ENCODE measurements at regions not wholly inside any gene's neighbourhood (a gene's known extent, or its start where the extent isn't known, plus 50 kb on each side); places are given as distances from the start of the nearest gene placed in this dataset.

- Mint-ChIP-seq H3K27me3 (ENCODE audit: insufficient read depth) (peaks cover 6% of the 10 kb centered on the region), H3K4me1 (no peaks in the 10 kb centered on the region), H3K36me3 (ENCODE audit: low read depth) (no peaks in the 10 kb centered on the region), H3K4me3 (no peak overlapping the region), H3K27ac (no peak overlapping the region), H3K9me3 (no peaks in the 10 kb centered on the region)
- H3K27me3 ChIP-seq (ENCODE audit: control insufficient read depth, insufficient read depth, low read length, poor library complexity, severe bottlenecking) = no peaks in the 10 kb centered on the region
- H3K27ac ChIP-seq (ENCODE audit: low read depth, low read length) = no peak overlapping the region
- no peak overlapping the region for H3K4me3 ChIP-seq (ENCODE audit: low read length)
- H3K36me3 ChIP-seq (ENCODE audit: control insufficient read depth, insufficient read depth, low read length) = no peaks in the 10 kb centered on the region
- H3K9ac ChIP-seq (ENCODE audit: extremely low read depth, low read length, poor library complexity, severe bottlenecking) = no peak overlapping the region
- no peaks in the 10 kb centered on the region for H3K4me1 ChIP-seq (ENCODE audit: control insufficient read depth, insufficient read depth, low read length)
- no peak for DNase-seq
- WGBS, 2 experiments (ENCODE audit: insufficient coverage in 1 of 2, insufficient read length in 1 of 2) = 92 to 96% methylated on average over 7 of the region's 7 CpGs
- TF ChIP-seq, protein P1, sequence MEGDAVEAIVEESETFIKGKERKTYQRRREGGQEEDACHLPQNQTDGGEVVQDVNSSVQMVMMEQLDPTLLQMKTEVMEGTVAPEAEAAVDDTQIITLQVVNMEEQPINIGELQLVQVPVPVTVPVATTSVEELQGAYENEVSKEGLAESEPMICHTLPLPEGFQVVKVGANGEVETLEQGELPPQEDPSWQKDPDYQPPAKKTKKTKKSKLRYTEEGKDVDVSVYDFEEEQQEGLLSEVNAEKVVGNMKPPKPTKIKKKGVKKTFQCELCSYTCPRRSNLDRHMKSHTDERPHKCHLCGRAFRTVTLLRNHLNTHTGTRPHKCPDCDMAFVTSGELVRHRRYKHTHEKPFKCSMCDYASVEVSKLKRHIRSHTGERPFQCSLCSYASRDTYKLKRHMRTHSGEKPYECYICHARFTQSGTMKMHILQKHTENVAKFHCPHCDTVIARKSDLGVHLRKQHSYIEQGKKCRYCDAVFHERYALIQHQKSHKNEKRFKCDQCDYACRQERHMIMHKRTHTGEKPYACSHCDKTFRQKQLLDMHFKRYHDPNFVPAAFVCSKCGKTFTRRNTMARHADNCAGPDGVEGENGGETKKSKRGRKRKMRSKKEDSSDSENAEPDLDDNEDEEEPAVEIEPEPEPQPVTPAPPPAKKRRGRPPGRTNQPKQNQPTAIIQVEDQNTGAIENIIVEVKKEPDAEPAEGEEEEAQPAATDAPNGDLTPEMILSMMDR (conservative IDR thresholded peaks at IDR 0.05) = no peak
- no peaks in the 10 kb centered on the region for H3K9me3 ChIP-seq (ENCODE audit: control insufficient read depth, low read length)
These were observed 118.8 kb upstream of the LYZL2 start for GRCh38 chr10:30748152-30748973.

- H3K27ac ChIP-seq (ENCODE audit: low read depth, low read length) = no peak overlapping the region
- H3K4me1 ChIP-seq (ENCODE audit: control insufficient read depth, insufficient read depth, low read length) = no peaks in the 10 kb centered on the region
- Mint-ChIP-seq H3K9me3 (no peaks in the 10 kb centered on the region), H3K36me3 (ENCODE audit: low read depth) (no peaks in the 10 kb centered on the region), H3K4me1 (no peaks in the 10 kb centered on the region), H3K4me3 (no peak overlapping the region), H3K27ac (no peak overlapping the region), H3K27me3 (ENCODE audit: insufficient read depth) (peaks cover 6% of the 10 kb centered on the region)
- 74 to 78% methylated on average over 7 to 9 of the region's 9 CpGs for WGBS, 2 experiments (ENCODE audit: insufficient coverage in 1 of 2, insufficient read length in 1 of 2)
- no peaks in the 10 kb centered on the region for H3K9me3 ChIP-seq (ENCODE audit: control insufficient read depth, low read length)
- H3K9ac ChIP-seq (ENCODE audit: extremely low read depth, low read length, poor library complexity, severe bottlenecking) = no peak overlapping the region
- no peak for DNase-seq
- H3K27me3 ChIP-seq (ENCODE audit: control insufficient read depth, insufficient read depth, low read length, poor library complexity, severe bottlenecking) = no peaks in the 10 kb centered on the region
- TF ChIP-seq, protein P1 (conservative IDR thresholded peaks at IDR 0.05) = no peak
- no peaks in the 10 kb centered on the region for H3K36me3 ChIP-seq (ENCODE audit: control insufficient read depth, insufficient read depth, low read length)
- no peak overlapping the region for H3K4me3 ChIP-seq (ENCODE audit: low read length)
These were observed 118.1 kb upstream of the LYZL2 start for GRCh38 chr10:30747633-30748032.

- Histone ChIP-seq H3K36me3 (ENCODE audit: control insufficient read depth, insufficient read depth, low read length) (no peaks in the 10 kb centered on the region), H3K27me3 (ENCODE audit: control insufficient read depth, insufficient read depth, low read length, poor library complexity, severe bottlenecking) (no peaks in the 10 kb centered on the region), H3K27ac (ENCODE audit: low read depth, low read length) (no peak overlapping the region), H3K9me3 (ENCODE audit: control insufficient read depth, low read length) (no peaks in the 10 kb centered on the region), H3K4me3 (ENCODE audit: low read length) (no peak overlapping the region), H3K4me1 (ENCODE audit: control insufficient read depth, insufficient read depth, low read length) (no peaks in the 10 kb centered on the region), H3K9ac (ENCODE audit: extremely low read depth, low read length, poor library complexity, severe bottlenecking) (no peak overlapping the region)
- H3K36me3 Mint-ChIP-seq (ENCODE audit: low read depth) = no peaks in the 10 kb centered on the region
- no peaks in the 10 kb centered on the region for H3K9me3 Mint-ChIP-seq
- WGBS, 2 experiments (ENCODE audit: insufficient coverage in 1 of 2, insufficient read length in 1 of 2) = 89 to 97% methylated on average over 5 of the region's 5 CpGs
- H3K4me1 Mint-ChIP-seq = no peaks in the 10 kb centered on the region
- H3K27ac Mint-ChIP-seq = no peak overlapping the region
- TF ChIP-seq, protein P1 (conservative IDR thresholded peaks at IDR 0.05) = no peak
- H3K27me3 Mint-ChIP-seq (ENCODE audit: insufficient read depth) = peaks cover 4% of the 10 kb centered on the region
- DNase-seq = no peak
- H3K4me3 Mint-ChIP-seq = no peak overlapping the region
These were observed 116.4 kb upstream of the LYZL2 start for GRCh38 chr10:30745953-30746352.

Data from endodermal cell (in vitro differentiated cells).